Left renal pelvis (tissue), 4 donors: ENCODE measurements at regions not wholly inside any gene's neighbourhood (a gene's known extent, or its start where the extent isn't known, plus 50 kb on each side); places are given as distances from the start of the nearest gene placed in this dataset.

Experiments
- DNase-seq, 4 donors: peaks; one replicate each; pipeline ENCODE4 v3.0.0-alpha.2; 2013; ENCODE audit warnings: low read depth in 4 of 4, low spot score in 3 of 4

DNA sequence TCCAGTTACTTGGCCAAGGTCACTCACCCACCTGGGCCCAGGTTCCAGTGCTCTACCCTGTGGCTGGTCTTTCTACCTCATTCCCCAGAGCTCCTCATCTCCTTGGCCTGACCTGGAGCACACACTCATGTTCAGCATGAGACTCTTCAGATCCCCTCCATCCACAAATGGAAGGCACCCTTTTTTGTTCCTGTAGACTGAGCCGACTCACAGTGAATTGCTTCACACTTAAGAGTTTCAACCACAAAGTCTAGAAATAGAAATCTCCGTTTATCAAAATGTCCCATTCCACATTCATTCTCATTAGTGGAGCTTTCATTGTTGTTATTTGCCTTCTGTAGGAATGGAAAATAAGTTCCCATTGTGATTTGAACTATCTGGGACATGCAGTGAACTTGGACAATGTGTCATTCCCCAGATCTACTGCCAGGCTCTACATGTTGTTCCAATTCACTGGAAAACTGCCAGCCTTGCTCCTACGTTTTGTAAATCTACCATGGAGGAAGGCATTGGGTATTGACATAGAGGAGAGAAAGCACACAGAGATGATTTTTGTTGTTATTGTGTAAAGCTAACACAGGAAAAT is 125.3 kb upstream of the CELF2 start:
- DNase-seq: no peak

- DNase-seq: no peak
Measured at GRCh38 chr10:10897400-10897799, 120.3 kb upstream of the CELF2 start.

- DNase-seq: no peak
Measured at GRCh38 chr10:10901906-10902305, 115.8 kb upstream of the CELF2 start.

DNA sequence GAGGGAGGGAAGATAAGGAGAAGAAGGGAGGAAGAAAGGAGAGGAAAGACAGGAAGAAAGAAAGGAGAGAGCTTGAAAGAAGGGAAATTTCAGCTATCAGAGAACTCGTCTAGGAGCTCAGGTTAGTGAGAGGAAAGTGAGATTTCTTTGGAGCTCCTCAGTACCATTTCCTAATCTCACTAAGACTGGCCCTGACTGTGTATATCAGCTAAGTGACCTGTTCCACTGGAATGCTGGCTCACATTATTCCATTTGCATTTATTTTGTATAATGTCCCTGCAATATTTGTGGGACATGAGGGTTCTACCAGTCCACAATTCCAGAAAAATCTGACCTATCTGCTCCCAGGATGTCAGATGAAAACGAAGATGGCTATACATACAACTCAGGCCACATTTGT is 114.7 kb upstream of the CELF2 start:
- DNase-seq: no peak

DNA sequence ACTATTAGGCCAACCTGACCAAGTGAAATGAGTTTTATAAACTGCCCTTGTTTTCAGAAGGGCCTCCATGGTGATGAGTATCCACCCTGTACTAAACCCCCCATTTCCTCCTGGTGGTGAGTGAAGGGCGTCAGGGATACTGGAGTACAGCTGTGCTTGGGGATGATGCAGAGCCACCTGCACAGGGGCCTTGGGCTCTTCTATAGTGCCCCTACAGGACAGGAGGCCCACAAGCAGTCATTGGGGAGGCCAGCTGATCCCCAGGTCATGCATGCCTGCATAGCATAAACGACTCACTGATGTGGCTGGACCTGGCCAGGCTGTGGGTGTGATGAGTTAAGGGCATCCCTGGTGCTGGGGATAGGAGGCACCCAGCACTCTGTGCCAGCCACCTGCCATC is 114.1 kb upstream of the CELF2 start:
- no peak for DNase-seq

GRCh38 chr10:10910634-10911033 is 107.0 kb upstream of the CELF2 start:
- no peak for DNase-seq

- DNase-seq: no peak
Measured at GRCh38 chr10:10911035-10911434, 106.6 kb upstream of the CELF2 start.

- peak; percentile 31 to 63 (median 36) for DNase-seq
Measured at GRCh38 chr10:10911471-10911921, 106.2 kb upstream of the CELF2 start.

DNA sequence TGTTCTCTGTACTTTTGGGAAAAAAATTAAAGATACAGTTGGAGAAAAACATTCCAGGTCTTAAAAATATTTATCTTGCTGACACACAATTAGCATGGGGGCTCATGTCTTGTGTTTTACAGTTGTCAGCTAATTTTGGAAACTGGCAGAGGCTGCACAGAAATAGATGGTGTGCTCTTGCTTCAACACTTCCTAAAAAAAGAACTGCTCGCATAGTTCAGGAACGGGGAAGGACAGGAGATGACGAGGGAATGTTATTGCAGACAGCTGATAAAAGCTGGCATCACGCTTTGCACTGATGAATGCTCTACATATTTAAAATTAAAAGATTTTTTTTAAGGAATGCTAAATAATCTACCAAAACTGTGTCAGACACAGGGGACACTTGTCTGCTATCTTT is 103.5 kb upstream of the CELF2 start:
- DNase-seq: no peak

- no peak for DNase-seq
Measured at GRCh38 chr10:10915215-10915614, 102.5 kb upstream of the CELF2 start.

- DNase-seq: no peak
Measured at GRCh38 chr10:10917031-10917430, 100.6 kb upstream of the CELF2 start.

DNA sequence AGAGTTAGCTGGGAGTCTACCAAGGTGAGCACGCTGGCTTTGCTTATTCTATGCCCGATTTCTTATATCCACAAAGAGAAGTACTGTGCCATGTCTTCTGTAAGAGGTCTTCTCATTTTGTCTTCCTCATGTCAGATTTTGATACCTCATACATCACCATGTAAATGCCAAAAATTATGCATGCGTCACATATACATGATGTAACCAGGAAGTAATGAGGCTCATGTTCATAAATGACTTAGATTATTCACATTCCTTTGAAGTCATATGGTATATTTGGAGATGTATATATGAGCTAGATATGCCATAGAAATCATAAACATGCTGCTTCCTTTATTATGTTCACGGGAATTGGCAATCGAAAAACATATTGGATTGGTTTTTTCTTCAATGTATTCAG is 97.7 kb upstream of the CELF2 start:
- no peak for DNase-seq

GRCh38 chr10:10921826-10922461 is 95.7 kb upstream of the CELF2 start:
- no peak for DNase-seq

GRCh38 chr10:10923029-10923651 is 94.5 kb upstream of the CELF2 start:
- no peak for DNase-seq

DNA sequence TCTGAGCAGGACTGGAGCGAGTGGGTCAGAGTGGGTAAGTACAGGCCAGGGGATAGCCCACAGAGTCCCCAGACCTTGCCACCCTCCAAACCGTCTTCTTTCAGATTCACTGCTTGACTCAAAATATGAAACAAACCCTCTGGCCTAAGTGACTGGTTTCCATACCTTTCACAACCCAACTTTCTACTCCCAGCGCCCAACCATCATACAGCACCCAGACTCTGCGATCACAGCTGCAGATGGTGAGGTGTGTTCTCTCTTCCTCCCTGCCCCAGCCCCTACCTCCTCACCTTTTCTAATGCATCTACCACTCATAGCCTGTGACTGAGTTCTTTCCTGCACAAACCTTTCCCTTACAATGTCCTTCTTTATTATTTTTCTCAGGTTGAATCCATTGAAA is 92.0 kb upstream of the CELF2 start:
- DNase-seq: no peak

DNA sequence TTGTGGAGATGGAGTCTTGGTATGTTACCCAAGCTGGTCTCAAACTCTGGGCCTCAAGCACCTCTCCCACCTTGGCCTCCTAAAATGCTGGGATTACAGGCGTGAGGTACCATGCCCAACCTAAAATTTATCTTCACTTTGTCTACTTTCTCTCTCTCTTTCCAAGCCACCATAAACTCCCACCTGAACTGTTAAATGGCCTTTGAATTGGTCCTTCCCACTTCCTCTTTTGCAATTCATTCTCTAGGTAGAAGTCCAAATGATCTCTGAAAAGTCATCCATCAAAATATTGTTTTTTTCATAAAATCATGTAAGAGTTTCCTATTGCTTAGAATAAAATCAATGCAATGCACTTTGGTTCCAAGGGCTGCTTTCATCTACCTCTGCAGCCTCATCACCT is 90.1 kb upstream of the CELF2 start:
- DNase-seq: no peak

- DNase-seq: no peak
Measured at GRCh38 chr10:10930979-10931743, 86.5 kb upstream of the CELF2 start.

DNA sequence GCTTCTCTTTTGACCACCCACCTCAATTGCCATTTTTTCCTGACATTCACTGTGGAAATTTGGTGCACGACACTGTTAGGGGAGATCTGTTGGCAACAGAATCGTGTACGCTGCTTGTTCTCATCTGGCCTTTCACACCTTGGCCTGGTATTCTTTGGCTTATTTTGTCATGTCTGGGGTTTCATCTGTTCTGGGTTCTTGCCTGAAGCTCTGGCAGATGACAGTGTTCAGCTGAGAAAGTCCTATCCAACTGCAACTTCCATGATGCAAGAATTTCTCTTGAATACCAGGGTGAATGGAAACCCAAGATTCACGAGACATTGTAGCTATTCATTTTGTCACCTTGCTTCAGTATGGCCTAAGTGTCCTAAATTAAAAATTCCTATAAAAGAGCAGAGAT is 82.6 kb upstream of the CELF2 start:
- no peak for DNase-seq

DNA sequence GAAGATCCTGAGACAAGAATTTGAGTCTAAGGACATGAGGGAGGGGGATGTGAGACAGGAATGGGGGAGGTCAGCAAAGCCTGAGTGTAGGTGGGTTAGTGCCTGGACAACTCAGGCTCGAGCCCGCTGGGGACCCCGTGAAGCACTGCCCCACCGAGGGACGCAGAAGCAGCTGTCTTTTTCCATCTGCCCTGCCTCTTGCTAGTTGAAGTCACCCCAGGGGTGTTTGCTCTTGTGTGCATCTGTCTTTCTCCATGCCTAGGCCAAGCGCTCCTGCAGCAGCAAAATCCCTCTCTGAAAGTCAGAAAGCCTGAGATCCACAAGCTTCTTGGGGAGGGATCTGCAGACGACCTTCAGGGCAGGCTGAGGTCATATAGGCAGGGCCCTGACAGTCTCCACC is 79.0 kb upstream of the CELF2 start:
- DNase-seq: no peak

DNA sequence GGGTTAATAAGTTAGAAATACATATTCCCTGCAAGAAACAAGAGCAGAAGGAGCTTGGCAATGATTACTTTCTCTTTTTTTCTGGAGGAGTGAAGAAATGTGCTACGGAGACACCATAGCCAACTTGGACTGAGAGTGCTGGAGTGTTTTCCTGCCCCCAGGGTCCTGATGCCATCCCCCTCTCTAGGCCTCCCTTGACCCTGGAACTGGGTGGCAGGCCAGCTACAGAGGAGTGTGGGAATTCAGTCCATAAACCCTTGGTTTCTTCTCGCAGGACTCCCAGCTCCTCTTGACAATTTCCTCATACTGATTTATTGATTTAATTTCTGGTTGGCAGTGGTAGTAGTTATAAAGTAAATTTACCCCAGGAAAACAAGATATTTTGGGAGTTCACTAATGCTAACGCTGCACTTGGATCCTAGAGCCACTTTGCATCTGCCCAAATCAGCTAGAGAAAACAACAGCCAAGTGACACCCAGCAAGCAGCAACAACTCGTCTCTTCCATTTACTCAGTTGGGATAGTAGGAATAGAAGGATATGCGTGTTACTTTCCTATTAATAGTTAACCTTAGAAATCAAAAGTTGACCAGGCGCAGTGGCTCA is 76.4 kb upstream of the CELF2 start:
- DNase-seq: no peak

- DNase-seq: no peak
Measured at GRCh38 chr10:10942441-10942840, 75.2 kb upstream of the CELF2 start.
